Fibroblast of the aortic adventitia (primary cell): ENCODE measurements at regions not wholly inside any gene's neighbourhood (a gene's known extent, or its start where the extent isn't known, plus 50 kb on each side); places are given as distances from the start of the nearest gene placed in this dataset.
A peak's percentile ranks its signal among the peaks of the same experiment; 100 is the strongest.

Experiments
- DNase-seq: peaks from one replicate; pipeline ENCODE4 v3.0.0-alpha.2; 2010; ENCODE audit warnings: low read depth
- H3K4me3 ChIP-seq: 2 replicates; pipeline ENCODE4 v1.5.1; 2011; ENCODE audit warnings: low read depth, mild to moderate bottlenecking, control low read depth, low read length, moderate library complexity
- CTCF ChIP-seq: IDR thresholded peaks from 2 replicates; pipeline ENCODE4 v1.5.1; 2011; ENCODE audit warnings: mild to moderate bottlenecking, low read length, control low read depth, inconsistent platforms; ENCODE audit not compliant: insufficient read depth

GRCh38 chr4:126784966-126785580 is 847.7 kb upstream of the INTU start:
- H3K4me3 ChIP-seq: no peak overlapping the region
- no peak for TF ChIP-seq CTCF
- DNase-seq: no peak

- H3K4me3 ChIP-seq: no peak overlapping the region
- DNase-seq: peak; percentile 64
These were observed 842.1 kb upstream of the INTU start for GRCh38 chr4:126790633-126791032.

GRCh38 chr4:126794363-126794762 is 838.4 kb upstream of the INTU start:
- peak; percentile 35 for DNase-seq
- H3K4me3 ChIP-seq: no peak overlapping the region
- TF ChIP-seq CTCF: no peak

More at GRCh38 chr4:126790633-126791032, 842.1 kb upstream of the INTU start:
- TF ChIP-seq CTCF: peak; percentile 38

GRCh38 chr4:126798214-126798613 is 834.5 kb upstream of the INTU start:
- H3K4me3 ChIP-seq: no peak overlapping the region
- no peak for DNase-seq
- no peak for TF ChIP-seq CTCF

- H3K4me3 ChIP-seq: no peak overlapping the region
- DNase-seq: peak; percentile 7
- TF ChIP-seq CTCF: no peak
These were observed 833.3 kb upstream of the INTU start for GRCh38 chr4:126799416-126799815.

- peak; percentile 41 for DNase-seq
- H3K4me3 ChIP-seq: no peak overlapping the region
- TF ChIP-seq CTCF: no peak
These were observed 832.7 kb upstream of the INTU start for GRCh38 chr4:126799971-126800574.
